Left lung (tissue), 4 donors: ENCODE measurements at regions not wholly inside any gene's neighbourhood (a gene's known extent, or its start where the extent isn't known, plus 50 kb on each side); places are given as distances from the start of the nearest gene placed in this dataset.

Source experiments
- ATAC-seq: fragments of 200-7000 bp; cut with Tn5 transposase; one replicate; pipeline ENCODE4 v1.9.1; 2020; ENCODE audit warnings: moderate library complexity
- DNase-seq, 4 donors: peaks; one replicate each; pipeline ENCODE4 v3.0.0-alpha.2; 2013 to 2020
- H3K27ac ChIP-seq, 2 donors: fragments of 200-600 bp; sonication (generic) in 1 of 2; one replicate each; pipeline versions ENCODE4 v1.5.0 to v1.8.0; 2020 to 2021
- H3K27me3 ChIP-seq, 2 donors: fragments of 200-600 bp; sonication (generic) in 1 of 2; one replicate each; pipeline versions ENCODE4 v1.5.0 to v1.8.0; 2020 to 2021
- H3K36me3 ChIP-seq, 2 donors: fragments of 200-600 bp; sonication (generic) in 1 of 2; one replicate each; pipeline versions ENCODE4 v1.5.0 to v1.8.0; 2020 to 2021
- H3K4me1 ChIP-seq, 2 donors: fragments of 200-600 bp; one replicate each; pipeline ENCODE4 v1.8.0; 2021
- H3K4me3 ChIP-seq, 2 donors: fragments of 200-600 bp; sonication (generic) in 1 of 2; one replicate each; pipeline versions ENCODE4 v1.5.0 to v1.8.0; 2020 to 2021; ENCODE audit warnings: mild to moderate bottlenecking in 1 of 2
- H3K9me3 ChIP-seq, 2 donors: fragments of 200-600 bp; sonication (generic) in 1 of 2; one replicate each; pipeline versions ENCODE4 v1.5.0 to v1.8.0; 2020 to 2021
- intact Hi-C, 2 donors: fragments of 100-400 bp; cut with DNase I; formaldehyde crosslinking; loops; one replicate each; pipeline versions ENCODE4 v1.11.2 to v1.14.2; 2022
- TF ChIP-seq, protein P1 (sequence below), 2 donors: fragments of 200-600 bp; sonication (generic) in 1 of 2; IDR thresholded peaks; one replicate each; pipeline versions ENCODE4 v1.5.0 to v1.8.0; 2021; ENCODE audit warnings: antibody characterized with exemption in 2 of 2
- donor health status: DM: no; HTN: yes; CAD: no.
- donor health status: DM: no; HTN: no; CAD: no.

DNA sequence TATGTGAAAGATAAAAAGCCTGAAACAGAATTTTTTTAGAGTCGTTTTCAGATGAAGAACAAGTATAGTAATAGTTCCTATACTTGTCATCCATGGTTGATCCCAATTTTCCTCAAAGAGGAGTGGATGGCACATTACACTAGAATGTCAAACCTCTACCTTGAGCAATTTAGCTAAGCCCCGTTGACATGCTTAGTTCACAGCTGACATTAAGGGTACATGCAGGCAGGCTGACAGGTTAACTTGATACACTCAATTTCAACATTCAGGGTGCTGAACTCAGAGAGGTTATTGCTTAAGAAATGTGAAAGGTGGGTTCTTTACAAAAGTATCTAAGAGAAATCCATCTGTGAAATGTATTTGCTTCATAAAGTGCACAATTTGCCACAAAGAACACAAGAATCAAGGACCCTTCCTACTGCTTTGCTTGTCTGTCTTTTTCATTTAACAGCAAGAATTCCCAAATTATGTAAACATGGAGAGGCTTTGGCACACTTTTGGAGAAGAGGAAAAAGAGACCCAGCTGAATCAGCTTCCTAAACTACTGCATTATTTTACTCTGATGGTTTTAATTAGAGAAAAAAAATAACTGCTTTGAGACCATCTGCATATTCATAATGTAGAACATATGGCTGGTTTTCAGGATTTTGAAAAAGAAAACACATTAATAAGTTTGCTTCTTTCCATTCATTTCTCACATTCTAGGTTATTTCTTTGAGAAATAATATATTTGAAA is 122.5 kb upstream of the DDIT4L start:
- H3K27ac ChIP-seq = no peak overlapping the region
- no peak overlapping the region for H3K4me3 ChIP-seq
- no peaks in the 10 kb centered on the region for H3K27me3 ChIP-seq
- DNase-seq = no peak
- no peaks in the 10 kb centered on the region for H3K9me3 ChIP-seq
- H3K4me1 ChIP-seq = no peaks in the 10 kb centered on the region
- TF ChIP-seq, protein P1, sequence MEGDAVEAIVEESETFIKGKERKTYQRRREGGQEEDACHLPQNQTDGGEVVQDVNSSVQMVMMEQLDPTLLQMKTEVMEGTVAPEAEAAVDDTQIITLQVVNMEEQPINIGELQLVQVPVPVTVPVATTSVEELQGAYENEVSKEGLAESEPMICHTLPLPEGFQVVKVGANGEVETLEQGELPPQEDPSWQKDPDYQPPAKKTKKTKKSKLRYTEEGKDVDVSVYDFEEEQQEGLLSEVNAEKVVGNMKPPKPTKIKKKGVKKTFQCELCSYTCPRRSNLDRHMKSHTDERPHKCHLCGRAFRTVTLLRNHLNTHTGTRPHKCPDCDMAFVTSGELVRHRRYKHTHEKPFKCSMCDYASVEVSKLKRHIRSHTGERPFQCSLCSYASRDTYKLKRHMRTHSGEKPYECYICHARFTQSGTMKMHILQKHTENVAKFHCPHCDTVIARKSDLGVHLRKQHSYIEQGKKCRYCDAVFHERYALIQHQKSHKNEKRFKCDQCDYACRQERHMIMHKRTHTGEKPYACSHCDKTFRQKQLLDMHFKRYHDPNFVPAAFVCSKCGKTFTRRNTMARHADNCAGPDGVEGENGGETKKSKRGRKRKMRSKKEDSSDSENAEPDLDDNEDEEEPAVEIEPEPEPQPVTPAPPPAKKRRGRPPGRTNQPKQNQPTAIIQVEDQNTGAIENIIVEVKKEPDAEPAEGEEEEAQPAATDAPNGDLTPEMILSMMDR (IDR thresholded peaks at IDR 0.05) = no peak
- ATAC-seq = no peak
- no peaks in the 10 kb centered on the region for H3K36me3 ChIP-seq
- intact Hi-C loops = no loop called here

DNA sequence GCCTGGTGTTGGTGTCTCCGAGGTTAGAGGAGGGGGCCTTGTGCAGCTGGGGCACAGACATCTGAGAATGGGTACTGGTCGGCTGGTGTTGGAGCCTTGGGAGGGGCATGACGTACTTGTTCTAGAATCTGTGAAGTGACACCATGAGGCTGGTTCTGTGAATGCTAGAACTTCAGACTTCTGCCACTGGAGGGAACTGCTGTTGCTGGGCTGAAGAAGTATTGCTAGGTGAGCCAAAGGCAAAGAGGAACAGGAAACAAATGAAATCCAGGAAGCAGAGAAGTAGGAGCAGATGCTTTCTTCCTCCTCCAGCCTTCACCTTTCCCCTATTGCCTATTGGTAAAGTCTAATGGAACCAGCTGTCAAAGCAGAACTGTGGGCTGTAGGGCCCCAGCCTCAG is 120.9 kb upstream of the DDIT4L start:
- intact Hi-C loops = no loop called here
- H3K27ac ChIP-seq = no peak overlapping the region
- no peaks in the 10 kb centered on the region for H3K27me3 ChIP-seq
- DNase-seq (no peak), ATAC-seq (no peak)
- no peaks in the 10 kb centered on the region for H3K9me3 ChIP-seq
- TF ChIP-seq, protein P1 (IDR thresholded peaks at IDR 0.05) = no peak
- H3K4me3 ChIP-seq = no peak overlapping the region
- H3K4me1 ChIP-seq = no peaks in the 10 kb centered on the region
- no peaks in the 10 kb centered on the region for H3K36me3 ChIP-seq

DNA sequence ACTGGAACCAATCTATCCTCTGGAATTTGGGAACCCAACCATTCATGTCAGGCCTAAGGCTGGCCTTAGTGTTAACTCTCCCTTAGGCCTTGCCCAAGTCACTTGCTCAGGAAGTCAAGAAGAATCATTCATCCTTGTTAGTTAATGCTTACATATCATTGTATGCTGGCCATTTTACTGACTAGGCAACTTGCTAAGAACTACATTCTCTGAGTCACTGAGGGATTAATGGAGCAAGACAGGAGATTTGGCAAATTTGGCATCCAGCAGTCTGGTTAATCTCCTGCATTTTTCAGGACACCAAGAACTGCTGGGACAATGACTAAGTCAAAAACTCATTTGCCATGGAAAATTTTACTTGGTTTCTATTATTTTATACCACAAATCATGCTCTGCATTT is 115.8 kb upstream of the DDIT4L start:
- Histone ChIP-seq H3K27ac (no peak overlapping the region), H3K36me3 (no peaks in the 10 kb centered on the region), H3K4me1 (no peaks in the 10 kb centered on the region), H3K4me3 (no peak overlapping the region), H3K27me3 (no peaks in the 10 kb centered on the region), H3K9me3 (no peaks in the 10 kb centered on the region)
- TF ChIP-seq, protein P1 (IDR thresholded peaks at IDR 0.05) = no peak
- no peak for DNase-seq
- ATAC-seq = no peak
- intact Hi-C loops = no loop called here

DNA sequence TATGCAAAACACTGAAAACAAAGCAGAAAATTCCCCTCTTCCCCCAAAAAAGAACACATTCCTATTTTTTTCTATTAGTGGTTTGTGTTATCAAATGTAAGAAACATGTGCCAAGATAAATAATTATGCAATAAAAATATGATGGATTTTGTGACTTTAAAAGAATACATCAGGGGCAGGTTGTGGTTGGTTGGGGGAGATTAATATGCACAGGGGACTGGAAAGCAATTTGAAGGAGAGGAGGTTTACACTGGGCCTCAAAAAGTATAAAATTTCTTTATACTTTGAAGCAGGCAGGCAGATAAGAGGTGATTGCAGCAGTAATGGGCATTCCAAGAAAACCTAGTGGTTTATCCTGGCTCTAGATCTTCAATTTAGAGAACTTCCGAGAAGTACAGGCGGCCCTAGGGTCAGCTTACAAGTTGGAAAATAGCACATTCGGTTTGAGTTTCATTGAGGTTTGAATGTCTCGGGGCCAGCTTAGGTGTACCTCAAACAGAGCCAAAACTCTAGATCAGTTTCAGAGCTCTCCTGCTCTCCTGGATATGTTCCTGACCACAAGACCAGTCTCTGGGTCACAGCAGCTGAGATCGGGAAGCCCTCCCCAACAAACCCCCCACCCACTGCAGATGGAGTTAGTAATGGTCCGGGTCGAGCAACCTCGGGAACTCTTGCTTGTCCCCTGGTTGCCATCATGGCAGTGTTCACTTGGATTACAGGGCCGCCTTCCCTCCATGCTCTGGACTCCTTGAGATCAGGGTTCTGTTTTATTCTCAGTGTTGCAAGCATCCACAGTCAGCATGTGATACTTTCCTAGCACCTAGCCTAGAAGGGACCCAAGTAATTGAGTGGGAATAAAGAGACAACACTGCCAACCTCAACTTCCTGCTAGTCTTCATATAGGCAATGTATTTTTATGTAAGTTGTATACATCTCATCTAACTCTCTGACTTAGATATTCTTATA is 112.1 kb upstream of the DDIT4L start:
- no peaks in the 10 kb centered on the region for H3K9me3 ChIP-seq
- TF ChIP-seq, protein P1 (IDR thresholded peaks at IDR 0.05) = no peak
- intact Hi-C loops = no loop called here
- H3K27ac ChIP-seq = no peak overlapping the region
- H3K4me3 ChIP-seq = no peak overlapping the region
- no peaks in the 10 kb centered on the region for H3K27me3 ChIP-seq
- DNase-seq (no peak), ATAC-seq (no peak)
- H3K36me3 ChIP-seq = no peaks in the 10 kb centered on the region
- H3K4me1 ChIP-seq = no peaks in the 10 kb centered on the region
